ENCODE measurements at regions not wholly inside any gene's neighbourhood (a gene's known extent, or its start where the extent isn't known, plus 50 kb on each side); places are given as distances from the start of the nearest gene placed in this dataset.
"Not testable (repeated sequence)": the region's sequence is repeated elsewhere in the genome, so short reads cannot be mapped to it uniquely, and the experiment has no call there.

GRCh38 chr4:179163147-179163546 is 1720.9 kb upstream of the AGA start:
- ATAC-seq, result no peak

GRCh38 chr4:179164267-179164999 is 1722.2 kb upstream of the AGA start:
- ATAC-seq, result no peak

- ATAC-seq, result no peak
Measured at GRCh38 chr4:179165000-179165738, 1722.9 kb upstream of the AGA start.

GRCh38 chr4:179165862-179166261 is 1723.6 kb upstream of the AGA start:
- no peak for ATAC-seq

- ATAC-seq, result not testable (repeated sequence)
Measured at GRCh38 chr4:179170308-179170707, 1728.1 kb upstream of the AGA start.

GRCh38 chr4:179182741-179183140 is 1740.5 kb upstream of the AGA start:
- ATAC-seq, result no peak

- ATAC-seq, result no peak
Measured at GRCh38 chr4:179195887-179196286, 1753.7 kb upstream of the AGA start.

- no peak for ATAC-seq
Measured at GRCh38 chr4:179196511-179196910, 1754.3 kb upstream of the AGA start.

GRCh38 chr4:179200681-179201080 is 1758.4 kb upstream of the AGA start:
- ATAC-seq, result no peak

GRCh38 chr4:179225594-179225993 is 1783.4 kb upstream of the AGA start:
- no peak for ATAC-seq

- no peak for ATAC-seq
Measured at GRCh38 chr4:179248821-179249220, 1806.6 kb upstream of the AGA start.

- ATAC-seq, result no peak
Measured at GRCh38 chr4:179268791-179269190, 1826.6 kb upstream of the AGA start.

- no peak for ATAC-seq
Measured at GRCh38 chr4:179272282-179272681, 1830.0 kb upstream of the AGA start.

GRCh38 chr4:179278647-179279046 is 1836.4 kb upstream of the AGA start:
- no peak for ATAC-seq

GRCh38 chr4:179285696-179286095 is 1843.5 kb upstream of the AGA start:
- ATAC-seq, result no peak

- ATAC-seq, result no peak
Measured at GRCh38 chr4:179291657-179292056, 1849.4 kb upstream of the AGA start.

GRCh38 chr4:179292468-179292867 is 1850.2 kb upstream of the AGA start:
- ATAC-seq, result no peak

GRCh38 chr4:179307297-179308136 is 1865.3 kb upstream of the AGA start:
- no peak for ATAC-seq

GRCh38 chr4:179313823-179314222 is 1871.6 kb upstream of the AGA start:
- ATAC-seq, result no peak

- ATAC-seq, result no peak
Measured at GRCh38 chr4:179325181-179325580, 1882.9 kb upstream of the AGA start.

- no peak for ATAC-seq
Measured at GRCh38 chr4:179328627-179329026, 1886.4 kb upstream of the AGA start.

GRCh38 chr4:179331362-179331761 is 1889.1 kb upstream of the AGA start:
- no peak for ATAC-seq

- ATAC-seq, result no peak
Measured at GRCh38 chr4:179344861-179345260, 1902.6 kb upstream of the AGA start.

Data from activated CD4-positive, CD25-positive, alpha-beta regulatory T cell treated with anti-CD3 and anti-CD28 coated beads, Interleukin-2, amount 50 U/mL, for 24 hours (primary cell).